Omental fat pad (tissue), 3 donors: ENCODE measurements at regions not wholly inside any gene's neighbourhood (a gene's known extent, or its start where the extent isn't known, plus 50 kb on each side); places are given as distances from the start of the nearest gene placed in this dataset.
"Not testable (repeated sequence)": the region's sequence is repeated elsewhere in the genome, so short reads cannot be mapped to it uniquely, and the experiment has no call there.

Experiments used
- ATAC-seq: fragments of 150-250 bp; one replicate; pipeline ENCODE4 v1.9.1; 2016; ENCODE audit warnings: mild to moderate bottlenecking, moderate library complexity; ENCODE audit not compliant: low FRiP score
- DNase-seq: peaks from one replicate; pipeline ENCODE4 v3.0.0-alpha.2; 2019; ENCODE audit warnings: low spot score
- TF ChIP-seq, protein P1 (sequence below), 3 donors: fragments of 450-650 bp; IDR thresholded peaks; one replicate each; pipeline ENCODE4 v1.5.1; 2016 to 2017; ENCODE audit warnings: antibody characterized with exemption in 3 of 3, mild to moderate bottlenecking in 3 of 3, moderate library complexity in 2 of 3

DNA sequence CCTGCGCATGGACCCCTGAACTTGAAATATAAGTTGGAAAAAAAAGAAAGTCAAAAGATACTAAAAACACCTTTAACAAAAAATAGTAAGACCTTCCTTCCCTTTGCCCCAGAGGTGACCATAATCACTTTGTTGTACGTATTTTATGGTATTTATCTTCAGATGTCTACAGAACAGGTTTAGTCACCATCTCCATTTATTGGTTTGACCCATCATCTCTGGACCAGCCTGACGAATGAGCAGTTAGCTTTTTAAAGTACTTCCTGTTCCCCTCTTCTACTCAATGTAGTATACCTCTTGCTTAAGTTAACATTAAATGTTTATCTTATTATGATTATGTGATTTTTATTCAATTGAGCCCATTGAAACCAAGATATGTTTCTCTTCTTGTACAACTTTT lies 64.7 kb upstream of the CREB3L1 start:
- ATAC-seq: no peak
- TF ChIP-seq, protein P1, sequence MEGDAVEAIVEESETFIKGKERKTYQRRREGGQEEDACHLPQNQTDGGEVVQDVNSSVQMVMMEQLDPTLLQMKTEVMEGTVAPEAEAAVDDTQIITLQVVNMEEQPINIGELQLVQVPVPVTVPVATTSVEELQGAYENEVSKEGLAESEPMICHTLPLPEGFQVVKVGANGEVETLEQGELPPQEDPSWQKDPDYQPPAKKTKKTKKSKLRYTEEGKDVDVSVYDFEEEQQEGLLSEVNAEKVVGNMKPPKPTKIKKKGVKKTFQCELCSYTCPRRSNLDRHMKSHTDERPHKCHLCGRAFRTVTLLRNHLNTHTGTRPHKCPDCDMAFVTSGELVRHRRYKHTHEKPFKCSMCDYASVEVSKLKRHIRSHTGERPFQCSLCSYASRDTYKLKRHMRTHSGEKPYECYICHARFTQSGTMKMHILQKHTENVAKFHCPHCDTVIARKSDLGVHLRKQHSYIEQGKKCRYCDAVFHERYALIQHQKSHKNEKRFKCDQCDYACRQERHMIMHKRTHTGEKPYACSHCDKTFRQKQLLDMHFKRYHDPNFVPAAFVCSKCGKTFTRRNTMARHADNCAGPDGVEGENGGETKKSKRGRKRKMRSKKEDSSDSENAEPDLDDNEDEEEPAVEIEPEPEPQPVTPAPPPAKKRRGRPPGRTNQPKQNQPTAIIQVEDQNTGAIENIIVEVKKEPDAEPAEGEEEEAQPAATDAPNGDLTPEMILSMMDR (IDR thresholded peaks at IDR 0.05): no peak

DNA sequence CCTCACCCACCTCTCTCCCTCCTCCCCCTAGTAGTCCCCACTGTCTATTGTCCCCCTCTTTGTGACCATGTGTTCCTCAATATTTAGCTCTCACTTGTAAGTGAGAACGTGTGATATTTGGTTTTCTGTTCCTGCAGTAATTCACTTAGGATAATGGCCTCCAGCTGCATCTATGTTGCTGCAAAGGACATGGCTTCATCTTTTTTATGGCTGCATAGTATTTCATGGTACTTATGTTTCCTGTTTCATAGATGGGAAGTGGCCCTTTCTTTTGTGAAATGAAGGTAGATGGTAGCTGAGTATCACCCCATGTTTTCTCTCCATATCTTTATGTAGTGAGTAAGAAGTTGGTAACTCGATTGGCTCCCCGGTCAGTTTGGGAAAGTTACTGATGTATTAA lies 66.6 kb upstream of the CREB3L1 start:
- no peak for ATAC-seq
- TF ChIP-seq, protein P1 (IDR thresholded peaks at IDR 0.05): no peak
- DNase-seq: no peak

More for the DNA sequence above, 64.7 kb upstream of the CREB3L1 start:
- no peak for DNase-seq

DNA sequence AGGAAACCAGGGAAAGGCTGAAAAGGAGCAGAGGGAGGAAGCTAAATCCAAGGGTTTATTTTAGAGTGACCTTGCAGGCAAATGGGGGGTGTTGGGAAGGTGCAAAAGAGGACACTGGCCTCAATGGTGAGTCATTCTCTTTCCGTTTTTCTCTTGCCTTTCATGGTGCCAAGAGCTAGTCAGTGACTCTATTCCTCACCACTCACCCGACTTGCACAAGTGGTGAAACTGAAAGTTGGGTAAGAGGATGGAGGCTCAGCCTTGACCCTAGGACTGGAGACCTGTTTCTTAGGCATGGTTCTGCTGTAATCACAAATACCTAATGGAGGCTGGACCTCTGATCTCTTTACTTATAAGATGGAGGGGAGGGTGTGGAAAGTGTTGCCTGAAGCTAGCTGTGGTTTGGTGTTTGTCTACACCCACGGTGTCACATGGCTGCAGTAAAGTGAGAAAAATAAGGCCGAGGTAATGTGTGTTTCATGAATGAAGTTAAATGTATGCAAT lies 67.3 kb upstream of the CREB3L1 start:
- no peak for DNase-seq
- TF ChIP-seq, protein P1 (IDR thresholded peaks at IDR 0.05): no peak
- ATAC-seq: peak; percentile 32

DNA sequence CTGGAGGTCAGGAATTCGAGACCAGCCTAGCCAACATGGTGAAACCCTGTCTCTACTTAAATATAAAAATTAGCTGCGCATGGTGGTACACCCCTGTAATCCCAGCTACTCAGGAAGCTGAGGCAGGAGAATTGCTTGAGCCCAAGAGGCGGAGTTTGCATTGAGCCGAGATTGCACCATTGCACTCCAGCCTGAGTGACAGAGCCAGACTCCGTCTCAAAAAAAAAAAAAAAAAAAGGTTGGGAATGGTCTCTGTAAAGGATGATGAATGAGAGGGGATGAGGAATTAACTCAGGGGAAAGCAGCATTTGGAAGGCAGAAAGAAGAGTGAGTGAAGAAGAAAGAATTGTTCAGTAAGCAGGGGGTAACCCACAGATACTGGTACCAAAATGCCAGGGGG lies 67.8 kb upstream of the CREB3L1 start:
- DNase-seq, ATAC-seq: not testable (repeated sequence)

DNA sequence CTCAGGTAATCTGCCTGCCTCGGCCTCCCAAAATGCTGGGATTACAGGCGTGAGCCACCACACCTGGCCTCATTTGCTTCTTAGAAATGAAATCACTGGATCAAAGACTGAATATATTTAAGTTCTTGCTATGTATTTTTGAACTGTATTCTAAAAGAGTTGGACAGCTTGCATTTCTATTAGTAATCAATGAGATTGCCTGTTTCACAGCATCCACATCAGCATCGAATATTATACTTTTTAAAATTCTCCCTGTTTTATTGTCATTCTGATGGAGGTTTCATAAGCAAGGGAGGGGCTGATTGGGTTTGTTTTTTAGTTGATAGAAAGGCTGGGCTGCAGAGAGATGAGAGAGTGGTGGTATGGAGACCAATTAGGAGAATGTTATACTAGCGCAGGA lies 68.7 kb upstream of the CREB3L1 start:
- TF ChIP-seq, protein P1 (IDR thresholded peaks at IDR 0.05): no peak
- ATAC-seq: no peak
- no peak for DNase-seq

DNA sequence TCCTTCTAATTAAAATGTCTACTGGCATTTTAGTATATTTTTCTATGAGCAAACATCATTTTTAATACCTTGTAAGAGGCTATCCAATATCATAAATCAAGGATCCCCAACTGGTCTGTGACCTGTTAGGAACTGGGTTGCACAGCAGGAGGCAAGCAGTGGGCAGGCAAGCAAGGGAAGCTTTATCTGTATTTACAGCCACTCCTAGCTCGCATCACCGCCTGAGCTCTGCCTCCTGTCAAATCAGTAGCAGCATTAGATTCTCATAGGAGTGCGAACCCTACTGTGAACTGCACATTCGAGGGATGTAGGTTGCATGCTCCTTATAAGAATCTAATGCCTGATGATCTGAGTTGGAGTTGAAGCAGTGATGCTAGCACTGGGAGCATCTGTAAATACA lies 70.2 kb upstream of the CREB3L1 start:
- DNase-seq (no peak), ATAC-seq (no peak)
- TF ChIP-seq, protein P1 (IDR thresholded peaks at IDR 0.05): no peak

DNA sequence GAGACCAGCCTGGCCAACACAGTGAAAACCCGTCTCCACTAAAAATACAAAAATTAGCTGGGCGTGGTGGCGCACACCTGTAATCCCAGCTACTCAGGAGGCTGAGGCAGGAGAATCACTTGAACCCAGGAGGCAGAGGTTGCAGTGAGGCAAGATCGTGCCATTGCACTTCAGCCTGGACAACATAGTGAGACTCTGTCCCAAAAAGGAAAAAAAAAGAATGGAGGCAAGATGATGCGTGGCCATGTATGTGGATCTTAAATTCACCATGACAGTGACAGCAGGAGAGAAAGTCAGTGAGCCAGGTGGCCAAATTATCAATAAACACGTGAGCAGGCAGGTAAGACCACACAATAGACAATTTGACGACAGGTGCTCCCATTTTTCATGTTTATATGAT lies 73.0 kb upstream of the CREB3L1 start:
- DNase-seq, ATAC-seq: not testable (repeated sequence)

DNA sequence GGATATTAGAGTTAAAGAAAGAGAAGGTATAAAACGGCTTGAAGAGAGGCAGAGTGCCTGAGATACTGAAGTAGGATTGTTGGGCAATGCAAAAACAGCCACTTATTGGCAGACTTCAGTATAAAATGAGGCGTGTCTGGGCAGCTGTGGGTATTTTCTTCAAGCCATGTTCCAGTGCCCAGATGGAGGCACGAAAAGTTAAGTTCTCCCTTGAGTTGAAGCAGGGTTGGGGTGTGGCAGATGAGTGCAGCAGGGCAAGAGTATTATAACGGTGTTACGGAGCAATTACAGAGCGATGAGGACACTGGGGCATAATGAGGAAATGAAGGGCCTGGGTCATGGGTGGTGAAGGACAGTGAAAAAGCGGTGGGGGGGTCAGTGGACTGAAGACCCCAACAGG lies 73.7 kb upstream of the CREB3L1 start:
- ATAC-seq (no peak), DNase-seq (no peak)
- TF ChIP-seq, protein P1 (IDR thresholded peaks at IDR 0.05): no peak
